ENCODE measurements at regions not wholly inside any gene's neighbourhood (a gene's known extent, or its start where the extent isn't known, plus 50 kb on each side); places are given as distances from the start of the nearest gene placed in this dataset.

DNA sequence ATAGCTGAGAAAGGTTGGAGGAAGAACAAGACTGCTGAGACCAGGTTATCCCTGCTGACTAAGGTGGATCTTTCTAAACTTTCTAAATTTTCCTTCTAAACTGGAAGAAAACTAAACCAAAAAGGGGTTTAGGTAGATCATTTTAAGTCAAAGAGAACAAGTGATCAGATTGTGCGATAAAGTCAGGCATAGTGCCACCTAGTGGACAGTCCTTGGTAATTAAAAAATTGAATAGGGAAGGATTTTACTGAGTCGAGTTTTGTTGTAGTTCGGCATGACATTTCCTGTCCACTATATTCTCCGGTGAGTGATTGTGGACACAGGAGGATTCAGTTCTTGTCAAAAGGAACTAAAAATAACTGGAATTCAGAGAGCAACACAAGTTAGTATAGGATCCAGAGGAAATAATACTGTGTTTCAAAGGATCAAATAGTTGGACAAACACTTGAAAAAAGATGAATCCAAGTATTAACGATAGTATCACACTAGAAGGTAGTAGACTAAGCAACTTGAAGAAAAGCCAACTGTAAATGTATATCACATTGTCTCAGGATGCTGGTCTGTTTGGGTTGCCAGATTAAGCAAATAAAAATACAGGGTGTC is 1236.4 kb downstream of the FAM181B start:
- no peak for DNase-seq

DNA sequence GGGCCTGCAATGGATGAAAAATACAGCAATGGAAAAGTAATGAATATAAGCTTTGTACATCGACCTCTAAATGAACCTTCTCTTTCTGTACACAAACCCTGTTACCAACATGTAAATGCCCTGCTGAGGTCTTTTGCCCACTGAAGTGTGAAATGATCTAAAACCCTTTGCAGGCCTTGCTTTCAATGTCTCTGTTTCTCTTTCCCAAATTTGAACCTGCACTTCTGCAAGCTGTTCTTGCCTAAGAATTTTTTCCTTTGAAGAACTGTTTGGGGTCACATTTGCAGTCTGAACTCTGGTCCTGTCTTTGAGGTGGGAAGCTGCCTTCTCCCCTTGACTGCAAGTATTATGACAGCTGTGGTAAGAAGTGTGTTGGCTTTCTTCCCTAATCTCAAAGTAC is 1237.1 kb downstream of the FAM181B start:
- DNase-seq, result no peak

DNA sequence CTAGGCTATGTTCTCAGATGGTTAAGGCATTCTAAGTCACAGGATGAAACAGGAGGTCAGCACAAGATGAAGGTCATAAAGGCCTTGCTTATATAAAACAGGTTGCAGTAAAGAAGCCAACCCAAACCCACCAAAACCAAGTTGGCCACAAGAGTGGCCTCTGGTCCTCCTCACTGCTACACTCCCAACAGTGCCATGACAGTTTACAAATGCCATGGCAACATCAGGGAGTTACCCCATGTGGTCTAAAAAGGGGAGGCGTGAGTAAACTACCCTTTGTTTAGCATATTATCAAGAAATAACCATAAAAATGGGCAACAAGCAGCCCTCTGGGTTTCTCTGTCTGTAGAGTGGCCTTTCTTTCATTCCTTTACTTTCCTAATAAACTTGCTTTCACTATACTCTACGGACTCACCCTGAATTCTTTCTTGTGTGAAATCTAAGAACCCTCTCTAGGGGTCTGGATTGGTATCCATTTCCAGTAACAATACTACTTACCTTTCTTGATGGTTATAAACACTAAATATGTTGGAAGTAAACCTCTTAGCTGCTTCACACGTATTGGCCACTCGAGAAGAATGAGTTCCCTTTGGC is 1237.9 kb downstream of the FAM181B start:
- DNase-seq, result no peak

DNA sequence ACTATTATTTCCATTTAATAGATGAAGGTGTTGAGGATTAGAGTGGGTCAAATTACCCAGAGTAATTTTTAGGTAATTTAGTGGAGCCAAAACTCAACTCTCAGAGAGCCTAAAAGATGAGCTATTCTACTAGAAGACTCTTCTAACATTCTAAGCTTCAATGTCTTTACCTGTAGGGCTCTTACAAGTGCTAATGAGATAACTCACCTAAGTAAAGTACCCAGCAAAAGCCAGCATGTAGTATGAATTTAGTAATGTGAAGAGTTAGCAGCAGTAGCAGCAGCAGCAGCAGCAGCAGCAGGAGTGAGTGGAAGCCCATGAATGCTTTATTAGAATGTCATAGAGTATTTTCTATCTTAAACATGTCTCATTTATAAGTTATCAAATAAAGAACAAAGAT is 1239.2 kb downstream of the FAM181B start:
- DNase-seq, result no peak

DNA sequence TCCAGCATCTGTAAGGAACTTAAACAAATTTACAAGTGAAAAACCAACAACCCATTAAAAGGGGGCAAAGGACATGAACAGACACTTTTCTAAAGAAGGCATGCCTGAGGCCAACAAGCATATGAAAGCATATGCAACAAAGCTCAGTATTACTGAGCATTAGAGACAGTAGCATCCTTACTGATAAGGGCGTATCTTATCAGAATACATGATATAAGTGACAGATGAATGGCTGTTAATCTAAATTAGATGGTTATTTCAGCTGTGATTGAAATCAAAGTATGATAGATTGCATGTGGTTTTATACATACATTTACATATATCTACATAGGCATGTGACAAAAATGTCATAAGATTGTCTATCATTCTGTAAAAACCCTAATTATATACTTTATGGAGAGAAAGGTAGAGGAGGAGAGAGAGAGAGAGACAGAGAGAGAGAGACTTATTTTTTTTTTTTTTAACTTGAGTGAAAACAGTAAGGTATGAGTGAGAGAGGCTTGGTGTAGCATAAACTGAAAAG is 1240.7 kb downstream of the FAM181B start:
- no peak for DNase-seq

DNA sequence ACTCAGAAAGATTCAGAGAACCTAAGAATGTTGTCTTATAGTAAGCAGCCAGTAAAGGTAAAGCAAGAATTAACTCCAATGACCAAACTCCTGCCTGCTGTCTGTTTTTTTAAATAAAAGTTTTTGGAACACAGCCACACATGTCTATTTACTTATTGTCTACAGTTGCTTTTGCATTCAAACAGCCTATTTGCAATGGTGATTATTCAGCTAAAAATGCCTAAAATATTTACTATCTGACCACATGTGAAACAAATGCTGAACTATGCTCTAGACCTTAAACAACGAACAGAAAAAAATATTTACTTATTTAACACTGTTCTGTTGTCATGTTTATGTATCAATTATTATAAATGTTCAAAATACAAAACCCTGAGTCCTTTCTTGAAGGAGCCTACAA is 1246.6 kb downstream of the FAM181B start:
- no peak for DNase-seq

DNA sequence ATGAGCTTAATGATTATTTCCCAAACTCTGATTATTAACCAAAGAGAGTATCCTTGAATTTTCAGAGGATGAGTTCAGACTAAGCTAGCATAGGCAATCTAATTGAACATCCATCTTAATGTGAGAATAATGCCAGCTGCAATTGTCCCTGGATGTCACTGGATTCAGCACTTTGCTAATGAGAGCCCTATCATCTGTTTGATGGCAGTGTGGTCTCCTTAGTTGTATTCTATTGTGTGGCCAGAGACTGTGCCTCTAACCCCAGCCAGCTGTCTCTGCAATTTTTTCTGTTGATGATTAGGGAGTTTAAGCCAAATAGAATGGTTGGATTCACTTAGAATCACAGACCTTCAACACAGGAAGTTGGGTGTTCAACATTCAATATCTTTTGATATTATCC is 1249.5 kb downstream of the FAM181B start:
- DNase-seq, result no peak

DNA sequence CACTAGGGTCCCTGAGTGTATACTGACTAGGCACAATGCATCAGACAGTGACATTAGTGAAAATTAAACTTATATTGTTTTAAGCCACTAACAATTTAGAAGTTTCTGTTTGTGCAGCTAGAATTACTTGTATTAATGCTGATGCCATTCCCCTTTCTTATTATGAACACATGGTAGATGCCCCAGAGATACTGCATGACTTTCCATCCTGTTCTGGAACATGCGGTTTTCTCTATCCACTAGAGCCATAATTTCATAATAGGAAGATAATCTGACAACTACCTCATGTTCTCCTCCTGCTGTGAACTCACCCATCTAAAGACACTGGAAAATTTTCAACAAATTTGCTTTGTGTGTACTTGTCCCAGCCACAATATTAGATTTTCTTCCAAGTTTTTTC is 1256.4 kb downstream of the FAM181B start:
- DNase-seq, result no peak

DNA sequence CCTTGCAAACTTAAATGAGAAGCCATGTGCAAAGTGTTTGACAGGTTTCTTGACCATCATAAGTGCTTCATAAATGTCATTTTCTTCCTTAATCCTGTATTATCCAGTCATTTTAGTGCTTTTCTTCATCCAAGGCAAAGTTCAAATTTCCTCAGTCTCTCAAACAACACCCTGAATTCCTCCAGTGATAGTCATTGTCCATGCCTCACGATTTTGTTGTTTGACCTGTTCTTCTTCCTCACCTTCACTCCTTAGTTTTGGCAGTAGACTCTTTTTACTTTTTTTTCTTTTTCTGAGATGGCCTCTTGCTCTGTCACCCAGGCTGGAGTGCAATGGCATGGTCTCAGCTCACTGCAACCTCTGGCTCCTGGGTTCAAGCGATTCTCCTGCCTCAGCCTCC is 1257.3 kb downstream of the FAM181B start:
- DNase-seq, result no peak

DNA sequence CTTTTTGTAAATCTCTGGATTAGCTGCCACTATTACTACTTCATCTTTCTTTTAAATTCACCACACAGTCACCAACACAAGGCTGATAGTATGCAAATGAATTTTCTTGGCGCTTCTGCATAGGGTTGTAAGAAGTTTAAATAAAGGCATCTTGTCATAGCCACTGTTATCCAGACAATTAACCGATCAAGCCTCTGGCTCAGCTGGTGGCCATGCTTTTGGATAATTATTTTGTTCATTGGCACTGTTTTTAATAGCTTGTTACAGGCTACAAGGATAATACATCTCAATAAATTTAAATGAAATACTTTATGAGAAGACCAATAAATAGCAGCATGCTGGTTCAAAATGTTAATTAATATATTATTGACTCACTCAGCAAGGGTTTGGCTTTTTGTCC is 1261.0 kb downstream of the FAM181B start:
- DNase-seq, result no peak

DNA sequence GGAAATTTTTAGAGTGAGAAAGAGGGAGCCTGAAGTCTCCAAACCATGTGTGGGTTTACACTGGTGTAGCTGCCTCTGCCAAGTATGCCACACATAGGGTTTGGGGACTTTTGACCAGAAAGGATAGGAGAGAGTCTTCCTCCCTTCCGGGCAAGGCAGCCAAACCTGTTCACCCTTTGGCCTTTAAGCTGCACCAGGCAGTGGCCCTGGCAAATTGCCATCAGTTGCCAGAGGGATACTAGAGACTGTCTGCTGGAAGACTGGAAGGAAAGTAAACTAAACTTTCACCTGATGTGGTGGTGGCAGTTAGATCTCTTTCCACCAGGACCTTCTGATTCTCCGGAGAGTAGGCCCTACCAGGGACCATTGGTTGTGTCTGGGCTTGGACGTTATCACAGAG is 1263.2 kb downstream of the FAM181B start:
- no peak for DNase-seq

DNA sequence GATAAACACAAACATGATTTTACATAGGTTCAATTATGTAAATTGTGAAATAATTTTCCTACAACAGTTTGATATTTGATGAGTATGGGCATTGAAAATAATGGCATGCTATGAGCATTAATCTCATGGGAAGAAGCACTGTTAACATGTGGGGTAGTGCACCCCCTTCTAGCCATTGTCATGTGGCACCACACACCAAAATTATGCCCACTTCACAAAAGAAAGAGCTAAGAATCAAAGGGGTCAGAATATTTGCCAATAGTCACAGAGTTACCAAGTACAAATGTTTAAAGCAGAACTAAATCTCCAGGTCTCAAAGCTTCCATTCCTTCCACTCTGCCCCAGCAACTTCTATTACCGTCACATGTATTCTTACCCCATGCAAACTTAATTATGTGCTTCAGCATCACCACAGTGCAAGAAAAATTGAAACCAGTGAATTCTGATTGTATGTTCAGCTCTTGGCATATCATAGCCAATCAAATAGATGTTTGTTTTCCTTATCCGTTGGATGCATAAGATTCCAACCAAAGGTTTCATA is 1273.8 kb downstream of the FAM181B start:
- DNase-seq, result no peak

DNA sequence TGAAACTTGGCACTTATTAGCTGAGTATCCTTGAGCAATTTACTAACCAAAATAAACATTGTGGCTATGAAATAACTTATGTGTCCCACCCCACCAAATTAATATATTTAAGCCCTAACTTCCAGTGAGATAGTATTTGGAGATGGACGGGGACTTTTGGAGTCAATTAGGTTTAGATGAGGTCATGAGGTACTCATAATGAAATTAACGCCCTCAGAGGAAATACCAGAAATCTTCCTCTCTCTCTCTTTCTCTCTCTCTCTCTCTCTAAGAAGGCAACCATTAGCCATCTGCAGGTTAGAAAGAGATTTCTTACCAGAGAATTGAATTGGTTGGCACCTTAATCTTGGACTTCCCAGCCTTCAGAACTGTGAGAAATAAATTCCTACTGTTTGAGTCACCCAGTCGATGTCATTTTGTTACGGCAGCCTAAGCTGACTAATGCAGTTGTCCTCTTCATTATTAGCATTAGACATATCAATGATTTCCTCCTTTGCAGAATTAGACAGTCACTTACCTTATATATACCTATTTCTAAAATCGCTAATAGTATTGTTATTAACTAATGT is 1284.0 kb downstream of the FAM181B start:
- no peak for DNase-seq

DNA sequence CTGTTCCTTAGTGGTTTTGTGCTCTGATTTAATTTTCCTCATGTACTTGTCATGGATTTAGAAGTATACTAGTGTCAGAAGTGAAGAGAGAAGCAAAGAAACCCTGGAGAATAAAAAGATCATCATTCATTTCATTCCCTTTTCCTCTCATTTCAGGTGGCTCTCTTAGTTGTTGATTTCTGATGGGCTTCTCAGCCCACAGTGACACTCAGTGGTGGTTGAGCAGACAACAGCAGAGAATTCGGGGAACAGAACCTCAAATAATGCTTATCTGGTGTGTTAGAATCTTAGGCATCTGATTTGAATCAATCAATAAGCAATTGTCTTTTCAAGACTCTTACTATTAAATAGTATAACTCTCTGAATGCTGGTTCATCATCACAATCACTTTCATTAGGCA is 1289.4 kb downstream of the FAM181B start:
- no peak for DNase-seq

DNA sequence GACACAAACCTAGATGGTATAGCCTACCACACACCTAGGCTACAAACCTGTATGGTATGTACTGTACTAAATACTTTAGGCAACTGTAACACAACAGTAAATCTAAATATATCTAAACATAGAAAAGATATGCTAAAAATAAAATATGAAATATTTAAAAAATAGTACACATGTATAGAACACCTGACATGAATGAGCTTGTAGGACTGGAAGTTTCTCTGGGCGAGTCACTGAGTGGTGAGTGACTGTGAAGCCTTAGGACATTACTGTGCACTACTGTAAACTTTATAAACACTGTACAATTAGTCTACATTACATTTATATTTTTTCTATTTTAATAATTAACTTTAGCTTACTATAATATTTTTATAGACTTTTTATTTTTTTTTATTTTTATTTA is 1301.3 kb downstream of the FAM181B start:
- no peak for DNase-seq

DNA sequence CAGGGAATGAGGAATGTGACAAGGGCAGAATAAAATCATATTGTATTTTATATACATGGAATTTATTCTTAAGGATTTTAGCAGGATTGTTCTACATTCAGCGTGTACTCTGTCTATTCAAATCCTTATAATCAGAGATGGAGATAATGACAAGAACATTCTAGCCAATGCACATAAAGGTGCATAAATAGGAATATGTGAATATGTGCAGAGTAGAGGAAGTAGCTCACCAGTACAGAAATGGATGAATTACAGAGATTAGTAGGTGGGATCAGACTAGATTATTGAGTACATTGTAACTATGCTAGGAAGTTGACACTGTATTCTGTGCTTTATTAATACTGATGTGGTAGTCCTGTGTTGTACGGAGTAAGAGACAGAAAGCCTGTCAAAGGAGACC is 1308.8 kb downstream of the FAM181B start:
- DNase-seq, result no peak

DNA sequence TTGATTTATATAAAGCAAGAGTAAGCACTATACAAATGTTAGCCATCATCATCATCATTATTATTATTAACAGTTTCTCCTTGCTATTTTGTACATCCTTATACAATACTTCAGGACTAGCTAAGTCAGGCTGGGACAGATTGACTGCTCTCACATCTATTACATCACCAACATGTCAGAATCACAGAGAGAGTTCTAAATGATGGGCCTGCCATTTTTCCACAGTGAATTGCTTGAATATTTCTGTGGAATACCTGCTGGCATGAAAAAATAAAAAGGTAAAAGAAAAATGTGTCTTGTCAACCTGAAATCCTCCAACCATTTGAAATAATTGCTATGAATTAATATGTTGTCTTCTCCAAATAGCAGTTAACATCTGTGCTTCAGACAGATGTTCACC is 1311.3 kb downstream of the FAM181B start:
- no peak for DNase-seq

DNA sequence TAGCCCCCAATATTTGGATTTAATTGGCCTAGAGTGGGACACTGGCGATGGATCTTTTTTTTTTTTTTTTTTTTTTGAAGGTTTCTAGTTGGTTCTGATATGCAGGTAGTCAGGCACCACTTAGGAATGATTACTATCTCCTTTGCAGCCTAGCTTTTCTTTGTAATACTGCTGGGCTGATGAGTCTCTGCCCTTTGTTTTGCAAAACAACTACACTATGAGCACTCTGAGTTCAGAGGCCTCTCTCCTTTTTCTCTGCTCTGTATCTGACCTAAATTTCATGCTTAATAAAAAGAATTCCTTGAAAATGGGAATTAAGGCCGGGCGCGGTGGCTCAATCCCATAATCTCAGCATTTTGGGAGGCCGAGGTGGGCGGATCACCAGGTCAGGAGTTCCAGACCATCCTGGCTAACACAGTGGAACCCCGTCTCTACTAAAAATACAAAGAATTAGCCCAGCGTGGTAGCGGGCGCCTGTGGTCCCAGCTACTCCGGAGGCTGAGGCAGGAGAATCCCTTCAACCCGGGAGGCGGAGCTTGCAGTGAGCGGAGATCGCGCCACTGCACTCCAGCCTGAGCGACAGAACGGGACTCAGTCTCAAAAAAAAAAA is 1312.3 kb downstream of the FAM181B start:
- DNase-seq, result no peak

DNA sequence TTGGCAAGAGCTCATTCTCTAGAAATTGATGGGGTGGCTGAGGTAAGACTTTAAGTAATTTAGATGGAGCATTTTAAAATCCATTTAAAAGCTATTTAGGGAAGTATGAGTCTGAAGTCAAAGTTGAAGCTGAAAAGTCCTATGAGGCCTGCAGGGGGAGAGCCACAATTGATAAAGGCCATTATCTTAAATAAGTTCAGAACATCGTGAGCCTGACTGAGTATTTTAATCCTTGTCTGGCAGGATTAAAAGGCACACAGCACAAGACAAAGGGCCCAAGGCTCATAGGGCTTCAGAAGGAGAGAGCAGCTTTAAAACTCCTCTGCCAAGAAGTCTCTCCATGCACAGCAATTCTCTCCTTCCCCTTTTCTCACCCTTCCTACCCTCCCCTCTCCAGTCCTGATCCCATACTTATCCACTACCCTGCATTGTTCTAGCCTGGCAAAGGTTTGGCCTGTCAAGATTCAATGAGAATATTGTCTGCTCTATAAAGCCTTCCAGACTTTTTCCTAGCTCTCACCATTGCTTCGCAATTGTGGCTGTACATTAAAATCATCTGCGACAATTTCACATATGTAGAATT is 1312.9 kb downstream of the FAM181B start:
- no peak for DNase-seq

DNA sequence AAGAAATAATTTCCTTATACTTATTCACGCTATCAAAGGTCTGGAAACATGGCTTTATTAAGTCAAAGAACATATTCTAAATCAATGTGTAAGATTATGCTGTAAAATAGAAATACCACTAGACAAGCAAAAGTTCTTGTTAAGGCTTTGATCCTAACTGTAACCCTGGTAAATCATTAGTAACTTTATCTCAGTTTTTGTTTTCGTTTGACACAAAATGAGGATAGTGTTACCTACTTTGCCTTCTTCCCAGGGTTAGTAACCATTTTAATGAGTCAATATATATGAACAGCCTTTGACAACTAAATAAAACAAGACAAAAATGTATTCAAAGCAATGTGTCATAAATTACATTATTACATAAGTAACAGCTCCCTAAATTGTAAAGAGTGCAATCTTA is 1336.3 kb downstream of the FAM181B start:
- no peak for DNase-seq

DNA sequence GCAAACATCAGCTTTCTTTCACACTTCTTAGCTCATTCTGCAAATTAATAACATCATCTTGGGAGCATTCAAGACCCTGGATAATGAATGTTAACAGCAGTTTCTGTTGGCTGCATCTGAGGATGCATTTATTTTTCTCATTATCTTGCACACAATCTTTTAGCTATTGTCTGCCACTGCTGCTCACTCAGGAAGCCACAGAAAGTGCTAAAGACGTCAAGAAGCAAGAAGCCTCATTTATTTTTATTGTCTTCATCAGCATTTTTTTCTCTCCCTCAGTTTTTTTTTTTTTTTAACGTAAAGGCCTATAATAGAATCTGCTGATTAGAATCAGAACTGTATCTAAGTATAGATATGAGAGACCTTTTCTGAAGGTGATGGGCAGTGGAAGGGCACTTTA is 1339.4 kb downstream of the FAM181B start:
- DNase-seq, result no peak

DNA sequence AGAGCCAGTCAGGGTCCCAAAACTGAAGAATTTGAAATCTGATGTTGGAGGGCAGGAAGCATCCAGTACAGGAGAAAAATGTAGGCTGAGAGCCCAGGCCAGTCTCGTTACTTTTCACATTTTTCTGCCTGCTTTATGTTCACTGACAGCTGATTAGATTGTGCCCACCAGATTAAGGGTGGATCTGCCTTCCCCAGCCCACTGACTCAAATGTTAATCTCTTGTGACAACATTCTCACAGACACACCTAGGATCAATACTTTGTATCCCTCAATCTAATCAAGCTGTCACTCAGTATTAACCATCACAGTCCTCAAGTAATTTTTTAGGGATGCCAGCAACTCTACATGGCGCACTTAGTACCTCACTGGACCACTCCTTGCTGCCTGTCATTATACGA is 1345.3 kb downstream of the FAM181B start:
- DNase-seq, result no peak

DNA sequence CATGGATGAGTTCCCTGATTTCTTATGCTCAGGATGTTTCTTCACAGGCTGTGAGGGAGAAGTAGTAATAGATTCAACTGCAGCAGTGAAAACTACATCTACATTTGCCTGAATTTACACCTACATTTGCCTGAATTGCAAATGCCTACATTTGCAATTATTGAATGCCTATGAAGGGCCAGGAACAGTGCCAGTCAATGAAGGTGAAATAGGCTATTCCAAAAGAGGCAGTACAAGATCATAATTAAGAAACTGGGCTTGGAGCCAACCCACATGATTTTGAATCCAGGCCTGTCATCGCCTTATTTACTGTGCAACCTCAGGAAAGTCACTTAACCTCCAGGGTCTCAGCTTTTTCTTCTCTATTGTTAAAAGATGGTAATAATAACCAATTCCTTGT is 1353.3 kb downstream of the FAM181B start:
- DNase-seq, result no peak

DNA sequence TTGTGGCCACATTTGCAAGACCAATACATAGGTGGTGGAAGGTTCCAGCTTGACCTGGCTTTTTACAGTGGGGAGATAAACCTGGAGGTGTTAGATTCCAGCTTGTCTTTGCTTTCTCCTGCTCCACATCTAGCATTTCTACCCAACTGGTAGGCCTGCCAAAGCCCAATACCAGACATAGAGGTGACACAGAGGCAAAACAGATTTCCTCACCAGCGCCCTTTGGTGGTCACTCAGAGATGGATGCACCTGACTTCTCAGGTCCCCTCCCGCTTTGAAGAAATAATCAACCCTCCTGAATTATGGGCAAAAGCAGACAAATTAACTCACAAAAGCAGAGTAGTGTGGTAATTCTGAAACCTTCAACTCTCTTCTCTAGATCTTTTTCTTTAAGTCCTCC is 1356.2 kb downstream of the FAM181B start:
- no peak for DNase-seq

All from central memory CD4-positive, alpha-beta T cell (primary cell).